Amniotic epithelial cell (primary cell): ENCODE measurements at regions not wholly inside any gene's neighbourhood (a gene's known extent, or its start where the extent isn't known, plus 50 kb on each side); places are given as distances from the start of the nearest gene placed in this dataset.
A peak's percentile ranks its signal among the peaks of the same experiment; 100 is the strongest.

Experiments used
- DNase-seq: peaks from one replicate; pipeline ENCODE4 v3.0.0-alpha.2; 2010; ENCODE audit warnings: low read depth

DNA sequence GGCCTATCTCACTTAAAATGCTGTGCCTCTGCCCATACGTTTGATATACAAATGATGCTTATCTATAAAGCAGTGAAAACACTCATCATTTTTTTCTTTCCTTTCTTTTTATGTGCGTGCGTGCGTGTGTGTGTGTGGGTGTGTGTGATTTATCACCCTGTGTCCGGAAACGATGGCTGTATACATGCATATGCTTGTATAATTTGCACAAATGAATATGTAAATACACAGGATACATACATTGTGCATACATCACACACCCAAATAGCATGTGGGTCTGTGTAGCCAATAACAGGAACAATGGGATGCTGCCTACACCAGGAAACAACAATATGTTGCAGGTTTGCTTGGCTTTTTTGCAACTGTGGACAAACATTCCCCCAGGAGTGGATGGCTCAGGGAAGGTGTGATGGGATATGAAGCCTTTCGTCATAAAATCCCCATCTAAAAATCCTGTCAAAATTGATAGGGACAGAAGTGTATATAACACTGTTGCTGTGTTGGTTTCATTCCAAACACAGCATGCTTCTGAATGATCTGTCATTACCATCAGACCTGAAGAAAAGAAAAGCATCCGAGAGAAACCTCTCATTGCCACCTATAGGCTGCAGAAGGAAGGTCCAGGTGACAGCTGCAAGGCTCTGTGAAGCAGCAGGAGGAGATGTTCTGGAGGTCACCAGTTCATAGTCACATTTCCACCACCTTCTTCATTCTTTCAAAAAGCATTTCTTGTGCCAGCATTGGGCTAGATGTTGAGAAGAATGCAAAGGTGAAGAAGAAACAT is 503.9 kb upstream of the NR2F2 start:
- DNase-seq: no peak

- DNase-seq: no peak
These were observed 501.4 kb upstream of the NR2F2 start for GRCh38 chr15:95829062-95829461.

GRCh38 chr15:95830281-95830680 is 500.2 kb upstream of the NR2F2 start:
- DNase-seq: no peak

GRCh38 chr15:95832668-95833067 is 497.8 kb upstream of the NR2F2 start:
- DNase-seq: no peak

DNA sequence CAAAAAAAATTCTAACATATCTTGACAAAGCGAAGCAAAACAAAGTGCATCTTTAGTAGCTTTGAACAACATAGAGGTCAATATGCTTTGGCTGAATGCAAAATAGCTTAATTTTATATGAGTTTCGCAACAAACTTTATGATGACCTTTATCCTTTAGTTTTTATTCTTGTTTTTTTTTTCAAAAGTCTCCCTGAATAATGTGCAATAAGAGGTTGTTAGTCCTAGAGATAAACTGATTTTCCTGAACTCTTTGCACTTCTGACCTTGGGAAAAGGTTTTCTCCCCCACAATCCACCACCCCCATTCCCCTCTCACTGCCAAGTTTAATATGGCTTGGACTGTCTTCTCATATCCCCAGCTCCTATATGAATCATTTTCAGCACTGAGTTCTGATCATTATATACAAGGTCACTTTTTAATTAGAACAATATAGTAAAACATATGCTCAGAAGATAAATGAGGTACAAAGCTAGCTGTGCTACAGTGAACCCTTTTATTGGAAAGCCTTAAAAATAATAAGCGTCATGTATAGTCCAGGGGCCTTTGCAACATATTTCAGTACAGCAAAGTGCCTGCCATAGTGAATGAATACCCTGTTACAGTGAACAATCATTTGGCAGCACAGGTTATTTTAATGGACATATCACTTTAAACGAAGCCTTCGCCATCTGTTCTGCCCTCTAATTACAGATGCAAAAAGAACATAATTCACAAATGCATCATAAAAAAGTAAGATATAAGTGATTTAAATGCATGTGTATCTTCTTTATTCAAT is 496.3 kb upstream of the NR2F2 start:
- DNase-seq: no peak

DNA sequence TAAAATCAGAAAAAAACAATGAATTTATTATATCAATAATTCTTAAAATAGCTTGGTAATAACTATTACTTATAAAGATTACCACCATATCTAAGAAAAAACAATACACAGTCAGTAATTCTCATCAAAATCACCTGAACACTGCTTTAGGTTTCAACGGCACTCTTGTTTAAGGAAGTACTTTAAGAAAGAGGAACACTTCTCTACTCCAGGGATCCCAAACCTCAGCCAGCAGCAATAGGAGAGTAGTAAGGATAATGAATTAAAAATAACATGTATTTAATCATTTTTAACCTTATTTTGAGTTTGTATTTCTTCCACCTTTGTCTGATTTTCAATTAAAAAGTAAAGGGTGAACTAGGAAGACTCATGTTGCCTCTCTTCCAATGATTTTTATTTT is 494.0 kb upstream of the NR2F2 start:
- DNase-seq: no peak

DNA sequence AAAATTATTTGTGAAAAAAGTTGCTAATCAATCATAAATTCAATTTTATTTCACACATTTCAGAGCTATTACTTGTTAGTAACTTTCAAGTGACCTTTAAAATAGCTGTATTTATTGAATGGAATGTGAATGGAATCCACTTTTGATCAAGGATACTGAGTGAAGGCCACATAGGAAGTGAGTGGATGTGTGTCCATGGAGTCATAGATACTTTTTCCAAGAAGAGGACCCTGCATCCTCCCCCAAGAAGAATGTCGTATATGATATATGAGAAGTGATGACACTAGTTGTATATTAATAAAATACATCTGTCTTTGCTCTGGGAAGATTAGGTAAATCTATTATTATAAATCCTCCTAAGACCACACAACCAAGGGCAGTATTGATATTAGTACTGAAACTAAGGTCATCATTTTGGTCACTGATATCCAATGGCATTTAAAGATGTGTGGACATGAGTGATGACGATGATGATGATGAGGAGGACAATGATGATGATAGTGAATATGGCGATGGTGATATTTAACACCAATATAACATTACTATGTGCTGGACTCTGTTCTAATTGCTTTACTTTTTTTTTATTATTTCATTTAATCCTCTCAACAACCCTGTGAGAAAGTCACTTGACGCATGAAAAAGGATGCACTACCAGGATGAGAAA is 493.0 kb upstream of the NR2F2 start:
- no peak for DNase-seq

- DNase-seq: no peak
These were observed 491.1 kb upstream of the NR2F2 start for GRCh38 chr15:95839367-95839782.

DNA sequence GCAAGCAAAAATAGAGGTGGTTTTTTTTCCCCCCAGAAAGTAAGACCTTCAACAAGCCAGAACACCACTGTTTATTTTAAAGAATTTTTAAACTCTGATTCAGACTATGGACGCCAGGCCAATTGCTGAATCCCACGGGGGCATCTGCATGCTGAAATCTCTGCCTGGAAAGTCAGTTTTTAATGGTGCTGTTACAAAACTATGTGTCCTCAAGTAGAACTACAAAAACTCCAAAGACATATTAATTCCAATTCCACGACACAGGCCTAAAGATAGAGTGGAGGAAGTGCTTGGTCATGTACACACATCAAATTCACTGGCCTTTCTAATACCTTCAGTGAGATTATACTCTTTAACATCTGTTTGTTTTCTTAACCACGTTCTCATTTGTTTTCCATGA is 490.5 kb upstream of the NR2F2 start:
- DNase-seq: peak; percentile 88

DNA sequence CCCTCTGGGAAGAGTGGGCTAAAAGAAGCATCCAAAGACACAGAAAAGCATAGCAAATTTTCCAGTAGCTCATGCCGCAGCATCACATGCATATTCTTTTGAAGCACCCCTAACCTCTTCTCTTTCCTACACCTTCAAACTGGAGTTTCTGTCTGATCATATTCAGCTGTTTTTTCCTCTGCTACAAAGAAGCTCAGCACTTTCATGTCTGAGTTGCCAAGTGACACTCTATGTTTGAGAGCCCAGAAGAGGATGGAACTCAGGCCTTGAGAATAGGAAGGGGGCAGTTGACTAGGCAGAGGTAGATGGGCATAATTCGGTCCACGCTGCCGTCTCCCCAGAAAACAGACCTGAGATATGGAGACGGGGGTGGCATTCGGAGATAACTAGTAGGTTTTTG is 489.6 kb upstream of the NR2F2 start:
- no peak for DNase-seq

GRCh38 chr15:95842576-95842975 is 487.9 kb upstream of the NR2F2 start:
- no peak for DNase-seq

DNA sequence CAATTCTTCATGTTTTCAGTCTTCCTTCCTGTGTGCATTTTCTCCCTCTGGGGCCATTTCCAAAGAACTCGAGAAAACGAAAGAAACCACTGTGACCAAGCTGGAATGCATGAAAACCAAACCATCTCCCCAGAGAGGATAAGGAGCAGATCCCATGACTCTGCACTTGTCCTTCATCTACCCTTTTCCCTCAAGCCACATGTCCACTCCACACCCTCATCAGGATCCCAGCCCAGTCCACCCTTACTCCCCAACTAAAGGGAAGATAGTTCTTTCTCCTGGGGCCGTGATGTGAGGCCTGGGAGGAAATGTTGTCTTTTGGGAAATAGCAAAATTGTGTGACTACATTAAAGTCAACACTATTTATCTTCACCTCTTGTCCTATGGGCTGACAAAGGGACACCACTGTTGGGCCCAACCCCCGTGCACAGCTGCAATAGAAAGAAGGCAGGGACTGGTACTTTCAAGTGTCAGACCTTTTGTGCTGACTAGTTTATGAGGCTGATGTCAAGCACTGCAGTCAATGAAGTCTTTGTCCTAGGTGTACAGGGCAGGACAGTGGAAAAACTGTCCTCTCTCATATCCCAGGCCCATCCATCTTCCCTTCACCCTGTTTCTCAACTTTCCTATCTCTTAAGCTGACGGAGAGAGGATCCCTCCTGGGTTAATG is 487.1 kb upstream of the NR2F2 start:
- DNase-seq: peak; percentile 46

DNA sequence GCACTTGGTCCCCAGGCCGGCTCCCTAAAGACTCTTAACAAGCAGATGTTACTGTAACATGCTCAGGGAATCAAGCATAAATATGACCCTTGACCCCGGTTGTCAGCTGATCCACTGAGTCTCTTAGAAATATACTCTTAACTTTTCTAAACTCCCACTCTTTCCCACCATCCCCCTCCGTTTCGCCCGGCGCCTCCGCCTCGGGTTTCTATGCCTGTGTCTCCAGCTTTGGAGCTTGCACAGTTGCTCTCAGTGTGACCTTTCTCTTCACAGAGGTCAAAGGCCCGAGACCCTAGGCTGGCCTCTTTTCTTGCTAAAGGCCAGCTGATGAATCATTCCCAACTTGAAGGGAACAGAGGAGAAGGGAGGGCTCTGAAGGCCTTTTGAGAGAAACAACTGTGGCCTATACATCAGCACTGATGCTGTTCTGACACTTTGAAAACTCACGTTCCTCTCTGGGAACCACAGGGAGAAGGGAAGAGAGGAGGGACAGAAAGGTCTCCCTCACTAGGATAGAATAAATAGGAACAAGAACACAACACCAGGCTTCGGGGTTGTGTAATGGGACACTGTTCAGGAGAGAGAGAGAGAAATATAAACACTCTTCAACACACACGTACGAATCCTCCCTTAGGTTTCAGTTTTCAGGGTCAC is 484.5 kb upstream of the NR2F2 start:
- peak; percentile 68 for DNase-seq

GRCh38 chr15:95848126-95848525 is 482.4 kb upstream of the NR2F2 start:
- no peak for DNase-seq

GRCh38 chr15:95850837-95851236 is 479.7 kb upstream of the NR2F2 start:
- no peak for DNase-seq

DNA sequence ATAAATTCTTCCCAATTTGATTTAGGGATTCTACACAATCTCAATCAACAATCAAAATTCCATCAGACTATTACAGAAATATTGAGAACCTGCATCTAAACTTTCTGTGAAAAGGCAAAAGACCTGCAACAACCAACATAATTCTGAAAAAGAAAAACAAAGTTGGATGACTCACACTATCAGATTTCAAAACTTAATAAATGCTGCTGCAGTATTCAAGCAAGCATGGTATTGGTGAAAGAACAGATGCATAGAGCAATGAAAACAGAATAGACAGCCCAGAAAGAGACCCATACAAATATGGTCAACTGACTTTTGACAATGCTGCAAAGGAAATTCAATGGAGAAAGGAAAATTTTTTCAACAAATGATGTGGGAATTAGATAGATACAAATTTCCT is 477.1 kb upstream of the NR2F2 start:
- peak; percentile 28 for DNase-seq

GRCh38 chr15:95857124-95857757 is 473.3 kb upstream of the NR2F2 start:
- DNase-seq: peak; percentile 89

- peak; percentile 63 for DNase-seq
These were observed 472.7 kb upstream of the NR2F2 start for GRCh38 chr15:95857758-95858157.

GRCh38 chr15:95860406-95860805 is 470.1 kb upstream of the NR2F2 start:
- DNase-seq: no peak

GRCh38 chr15:95864467-95864886 is 466.0 kb upstream of the NR2F2 start:
- no peak for DNase-seq

DNA sequence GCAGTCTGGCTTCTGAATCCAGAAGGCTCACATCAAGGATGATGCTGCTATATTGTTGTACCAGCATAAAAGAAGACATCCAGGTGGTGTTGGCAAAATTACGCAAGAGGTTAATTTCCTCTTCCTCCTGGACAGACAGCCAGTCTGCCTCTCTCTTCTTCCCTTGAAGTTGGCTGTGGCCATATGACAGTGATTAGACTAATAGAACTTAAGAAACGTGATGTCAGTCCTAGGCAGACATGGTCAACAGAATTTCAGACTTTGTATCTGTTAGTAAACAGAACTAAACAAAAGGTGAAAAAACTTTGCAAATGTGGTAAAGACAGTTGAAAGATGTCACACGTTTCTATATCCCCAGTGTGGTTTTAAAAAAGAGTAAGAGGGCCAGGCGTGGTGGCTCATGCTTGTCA is 465.2 kb upstream of the NR2F2 start:
- DNase-seq: no peak
